ENCODE measurements at regions not wholly inside any gene's neighbourhood (a gene's known extent, or its start where the extent isn't known, plus 50 kb on each side); places are given as distances from the start of the nearest gene placed in this dataset.

DNA sequence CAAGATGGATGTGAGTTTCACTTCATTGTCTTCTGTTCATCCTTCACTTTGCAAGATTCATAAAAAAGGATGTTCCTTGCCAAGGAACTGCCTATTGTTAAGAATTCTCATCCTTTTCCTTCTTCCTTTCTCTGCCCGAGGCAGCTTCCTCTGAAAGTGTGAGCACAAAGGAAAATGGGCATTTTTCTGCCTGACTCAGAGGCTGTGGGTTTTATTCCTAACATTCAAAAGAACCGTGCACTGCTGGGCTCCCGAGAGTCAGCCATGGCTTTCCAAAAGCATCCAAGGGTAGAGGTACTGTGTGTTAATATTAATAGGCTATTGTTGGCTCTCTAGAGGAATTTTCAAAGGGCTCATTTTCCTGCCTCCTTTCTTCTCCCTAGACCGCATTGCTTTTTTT lies 289.4 kb downstream of the ABCC12 start:
- TF ChIP-seq, protein P1, sequence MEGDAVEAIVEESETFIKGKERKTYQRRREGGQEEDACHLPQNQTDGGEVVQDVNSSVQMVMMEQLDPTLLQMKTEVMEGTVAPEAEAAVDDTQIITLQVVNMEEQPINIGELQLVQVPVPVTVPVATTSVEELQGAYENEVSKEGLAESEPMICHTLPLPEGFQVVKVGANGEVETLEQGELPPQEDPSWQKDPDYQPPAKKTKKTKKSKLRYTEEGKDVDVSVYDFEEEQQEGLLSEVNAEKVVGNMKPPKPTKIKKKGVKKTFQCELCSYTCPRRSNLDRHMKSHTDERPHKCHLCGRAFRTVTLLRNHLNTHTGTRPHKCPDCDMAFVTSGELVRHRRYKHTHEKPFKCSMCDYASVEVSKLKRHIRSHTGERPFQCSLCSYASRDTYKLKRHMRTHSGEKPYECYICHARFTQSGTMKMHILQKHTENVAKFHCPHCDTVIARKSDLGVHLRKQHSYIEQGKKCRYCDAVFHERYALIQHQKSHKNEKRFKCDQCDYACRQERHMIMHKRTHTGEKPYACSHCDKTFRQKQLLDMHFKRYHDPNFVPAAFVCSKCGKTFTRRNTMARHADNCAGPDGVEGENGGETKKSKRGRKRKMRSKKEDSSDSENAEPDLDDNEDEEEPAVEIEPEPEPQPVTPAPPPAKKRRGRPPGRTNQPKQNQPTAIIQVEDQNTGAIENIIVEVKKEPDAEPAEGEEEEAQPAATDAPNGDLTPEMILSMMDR (IDR thresholded peaks at IDR 0.05), result no peak
- TF ChIP-seq POLR2A (IDR thresholded peaks at IDR 0.05), result no peak
